IPS-20b (cell line): ENCODE measurements at regions not wholly inside any gene's neighbourhood (a gene's known extent, or its start where the extent isn't known, plus 50 kb on each side); places are given as distances from the start of the nearest gene placed in this dataset.

ENCODE experiments used
- H3K27ac ChIP-seq: one replicate; pipeline ENCODE4 v1.5.1; 2013; ENCODE audit warnings: low read length
- H3K27me3 ChIP-seq: 2 replicates; pipeline ENCODE4 v1.6.1; 2013; ENCODE audit warnings: mild to moderate bottlenecking, low read length, inconsistent platforms; ENCODE audit not compliant: insufficient read depth
- H3K36me3 ChIP-seq: 2 replicates; pipeline ENCODE4 v1.6.1; 2013; ENCODE audit warnings: low read depth, mild to moderate bottlenecking, inconsistent platforms, low read length, moderate library complexity; ENCODE audit not compliant: insufficient read depth
- H3K4me1 ChIP-seq: 2 replicates; pipeline ENCODE4 v1.6.1; 2013; ENCODE audit warnings: mild to moderate bottlenecking, control low read depth, inconsistent platforms, low read length, moderate library complexity; ENCODE audit not compliant: insufficient read depth
- H3K4me3 ChIP-seq: 2 replicates; pipeline ENCODE4 v1.5.1; 2013; ENCODE audit warnings: mild to moderate bottlenecking, low read length, inconsistent platforms
- H3K9ac ChIP-seq: 2 replicates; pipeline ENCODE4 v1.6.1; 2013; ENCODE audit warnings: low read depth, mild to moderate bottlenecking, inconsistent platforms, low read length, moderate library complexity
- H3K9me3 ChIP-seq: 2 replicates; pipeline ENCODE4 v1.6.1; 2013; ENCODE audit warnings: mild to moderate bottlenecking, low read depth, low read length, inconsistent platforms; ENCODE audit not compliant: insufficient read depth

DNA sequence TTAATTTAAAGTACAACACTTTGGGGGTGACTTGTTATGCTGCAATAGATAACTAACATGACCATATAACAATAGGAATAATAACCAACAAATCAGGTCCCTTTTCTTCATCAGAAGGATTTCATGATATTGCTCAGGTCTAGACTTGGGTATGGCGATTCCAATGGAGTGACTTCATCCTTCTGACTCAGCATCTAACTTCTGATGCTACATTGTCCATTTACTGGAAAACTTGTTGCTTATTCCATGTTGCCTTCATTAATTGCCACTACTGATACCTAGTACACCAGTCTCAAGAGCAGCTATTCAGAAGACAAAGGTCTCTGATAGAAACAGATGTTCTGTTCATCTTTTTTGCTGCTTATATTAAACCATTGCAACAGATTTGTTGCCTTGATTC lies 324.3 kb downstream of the TGFB2 start:
- H3K27ac ChIP-seq = no peak overlapping the region
- H3K4me3 ChIP-seq = no peak overlapping the region
- H3K27me3 ChIP-seq = no peaks in the 10 kb centered on the region
- peaks cover 6% of the 10 kb centered on the region; the same call in 1 of the 2 replicates for H3K4me1 ChIP-seq
- H3K9ac ChIP-seq = no peak overlapping the region
- no peaks in the 10 kb centered on the region for H3K36me3 ChIP-seq
- H3K9me3 ChIP-seq = no peaks in the 10 kb centered on the region

GRCh38 chr1:218670875-218671274 lies 325.7 kb downstream of the TGFB2 start:
- H3K4me3 ChIP-seq = no peak overlapping the region
- no peak overlapping the region for H3K27ac ChIP-seq
- no peak overlapping the region for H3K9ac ChIP-seq
- H3K36me3 ChIP-seq = no peaks in the 10 kb centered on the region
- H3K27me3 ChIP-seq = no peaks in the 10 kb centered on the region
- H3K9me3 ChIP-seq = no peaks in the 10 kb centered on the region
- H3K4me1 ChIP-seq = peaks cover 6% of the 10 kb centered on the region; the same call in 1 of the 2 replicates

DNA sequence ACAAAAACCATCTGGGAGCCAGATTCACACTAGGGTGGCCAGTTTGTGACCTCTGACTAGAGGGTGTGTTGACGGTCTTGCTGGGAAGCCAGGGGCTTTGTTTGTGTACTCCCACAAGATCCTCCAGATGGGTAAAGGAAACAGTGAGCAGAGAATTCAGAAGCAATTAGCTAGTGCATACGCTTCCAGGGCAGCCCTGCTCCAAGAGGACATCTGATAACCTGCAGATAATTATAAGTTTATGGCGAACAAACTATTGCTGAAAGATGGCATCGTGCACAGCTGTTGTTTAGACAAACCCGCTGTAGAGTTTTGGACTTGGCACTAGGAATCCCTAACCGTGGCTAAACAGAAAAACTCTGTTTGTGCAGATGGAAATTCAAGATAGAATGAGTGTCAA lies 326.4 kb downstream of the TGFB2 start:
- Histone ChIP-seq H3K36me3 (no peaks in the 10 kb centered on the region), H3K9ac (no peak overlapping the region), H3K9me3 (no peaks in the 10 kb centered on the region), H3K27ac (no peak overlapping the region), H3K27me3 (no peaks in the 10 kb centered on the region), H3K4me3 (no peak overlapping the region), H3K4me1 (peaks cover 6% of the 10 kb centered on the region; the same call in 1 of the 2 replicates)

GRCh38 chr1:218673170-218673569 lies 328.0 kb downstream of the TGFB2 start:
- Histone ChIP-seq H3K9ac (no peak overlapping the region), H3K4me3 (no peak overlapping the region), H3K36me3 (no peaks in the 10 kb centered on the region), H3K27ac (no peak overlapping the region), H3K9me3 (no peaks in the 10 kb centered on the region), H3K27me3 (no peaks in the 10 kb centered on the region), H3K4me1 (peaks cover 6% of the 10 kb centered on the region; the same call in 1 of the 2 replicates)

GRCh38 chr1:218674280-218674773 lies 329.2 kb downstream of the TGFB2 start:
- H3K4me1 ChIP-seq = peaks cover 6% of the 10 kb centered on the region; the same call in 1 of the 2 replicates
- H3K27ac ChIP-seq = peak overlapping the region; percentile 64
- peak overlapping the region; percentile 17 for H3K4me3 ChIP-seq
- H3K9me3 ChIP-seq = no peaks in the 10 kb centered on the region
- H3K9ac ChIP-seq = no peak overlapping the region; the same call in 1 of the 2 replicates
- H3K27me3 ChIP-seq = no peaks in the 10 kb centered on the region
- H3K36me3 ChIP-seq = no peaks in the 10 kb centered on the region

GRCh38 chr1:218677026-218677425 lies 331.9 kb downstream of the TGFB2 start:
- Histone ChIP-seq H3K27me3 (no peaks in the 10 kb centered on the region), H3K9me3 (no peaks in the 10 kb centered on the region), H3K4me3 (no peak overlapping the region), H3K9ac (no peak overlapping the region), H3K36me3 (no peaks in the 10 kb centered on the region), H3K27ac (no peak overlapping the region), H3K4me1 (peaks cover 6% of the 10 kb centered on the region; the same call in 1 of the 2 replicates)

DNA sequence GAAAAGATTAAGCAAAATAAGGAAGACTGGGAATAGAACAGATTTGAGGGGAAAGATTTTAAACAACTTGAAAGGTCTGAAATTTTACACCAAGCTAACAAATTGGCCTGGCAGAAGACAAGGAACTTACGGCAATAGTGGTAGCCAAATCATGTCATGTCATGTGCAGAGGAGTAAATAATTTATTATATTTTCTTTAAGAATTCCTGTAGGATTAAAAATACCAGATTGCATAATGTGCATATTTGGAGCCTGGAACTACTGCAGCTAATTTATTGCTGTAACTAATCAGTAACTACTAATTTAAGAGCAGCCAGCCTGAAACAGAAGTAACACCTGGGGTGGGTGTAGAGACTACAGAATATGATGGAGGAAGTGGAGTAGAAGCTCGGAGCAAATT lies 334.3 kb downstream of the TGFB2 start:
- no peaks in the 10 kb centered on the region for H3K36me3 ChIP-seq
- H3K9ac ChIP-seq = no peak overlapping the region
- H3K27ac ChIP-seq = no peak overlapping the region
- no peaks in the 10 kb centered on the region; the same call in 1 of the 2 replicates for H3K4me1 ChIP-seq
- H3K4me3 ChIP-seq = no peak overlapping the region
- H3K9me3 ChIP-seq = no peaks in the 10 kb centered on the region
- no peaks in the 10 kb centered on the region for H3K27me3 ChIP-seq

- Histone ChIP-seq H3K9ac (no peak overlapping the region), H3K36me3 (no peaks in the 10 kb centered on the region), H3K9me3 (no peaks in the 10 kb centered on the region), H3K27ac (no peak overlapping the region), H3K27me3 (no peaks in the 10 kb centered on the region), H3K4me1 (no peaks in the 10 kb centered on the region), H3K4me3 (no peak overlapping the region)
Observed at GRCh38 chr1:218679988-218680748, 335.0 kb downstream of the TGFB2 start.

DNA sequence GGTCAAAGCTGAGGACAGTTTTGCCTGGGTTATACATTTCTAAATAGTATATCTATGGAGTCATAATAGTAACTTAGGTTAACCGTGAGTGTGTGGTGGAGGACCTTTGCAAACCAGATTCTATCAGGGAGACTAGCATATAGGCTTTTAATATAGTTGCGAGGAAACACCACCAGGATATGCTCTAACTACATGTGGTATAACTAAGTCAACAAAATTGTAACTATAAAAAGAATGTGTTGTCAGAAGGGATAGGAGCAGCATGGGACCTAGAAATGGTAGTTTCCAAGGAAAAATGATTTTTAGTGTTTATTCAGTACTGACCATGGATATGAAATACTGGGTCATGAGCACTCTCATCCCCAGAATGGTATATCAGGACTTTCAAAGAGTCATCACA lies 338.1 kb downstream of the TGFB2 start:
- H3K9ac ChIP-seq = no peak overlapping the region
- no peaks in the 10 kb centered on the region for H3K36me3 ChIP-seq
- H3K4me3 ChIP-seq = no peak overlapping the region
- H3K9me3 ChIP-seq = no peaks in the 10 kb centered on the region
- H3K27ac ChIP-seq = no peak overlapping the region
- H3K4me1 ChIP-seq = no peaks in the 10 kb centered on the region
- no peaks in the 10 kb centered on the region for H3K27me3 ChIP-seq

DNA sequence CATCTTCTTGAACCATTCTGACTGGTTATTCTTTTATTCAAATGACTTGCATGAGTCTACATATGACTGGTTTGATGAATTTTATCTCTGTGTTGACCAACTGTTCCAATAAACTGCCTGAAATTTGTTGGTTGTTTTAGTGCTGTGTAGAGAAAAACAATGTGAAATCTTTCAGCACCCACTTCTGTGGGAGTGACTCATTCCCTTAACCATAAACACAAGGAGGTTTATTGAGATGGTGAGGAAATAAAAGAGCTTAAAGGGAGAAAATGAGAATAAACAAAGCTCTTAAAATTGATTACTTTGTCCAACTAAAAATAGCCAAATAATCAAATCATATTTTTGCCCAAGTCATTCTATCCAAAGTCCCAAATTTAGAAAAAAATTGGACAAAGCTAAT lies 341.1 kb downstream of the TGFB2 start:
- H3K4me1 ChIP-seq = no peaks in the 10 kb centered on the region
- H3K36me3 ChIP-seq = no peaks in the 10 kb centered on the region
- H3K9me3 ChIP-seq = no peaks in the 10 kb centered on the region
- H3K27ac ChIP-seq = no peak overlapping the region
- H3K4me3 ChIP-seq = no peak overlapping the region
- no peaks in the 10 kb centered on the region for H3K27me3 ChIP-seq
- no peak overlapping the region for H3K9ac ChIP-seq

DNA sequence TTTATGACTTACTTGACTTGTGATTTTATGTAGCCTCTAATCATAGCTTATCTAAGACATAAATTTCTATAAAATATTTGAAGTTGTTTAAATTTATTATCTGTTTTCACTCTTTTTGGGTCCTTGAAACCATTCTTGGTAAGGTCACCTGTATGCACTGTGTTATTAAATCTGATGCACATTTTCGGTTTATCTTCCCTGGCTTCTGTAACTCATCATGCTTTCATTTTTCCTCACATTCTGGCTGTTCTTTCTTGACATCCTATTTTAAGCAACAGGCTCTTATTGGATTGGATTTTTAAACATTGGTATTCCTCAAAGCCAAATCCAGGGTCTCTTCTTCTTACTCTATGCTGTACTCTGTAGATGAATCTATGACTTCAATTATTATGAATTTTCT lies 341.6 kb downstream of the TGFB2 start:
- no peaks in the 10 kb centered on the region for H3K36me3 ChIP-seq
- no peak overlapping the region for H3K4me3 ChIP-seq
- H3K27me3 ChIP-seq = no peaks in the 10 kb centered on the region
- H3K4me1 ChIP-seq = no peaks in the 10 kb centered on the region
- H3K9ac ChIP-seq = no peak overlapping the region
- H3K27ac ChIP-seq = no peak overlapping the region
- H3K9me3 ChIP-seq = no peaks in the 10 kb centered on the region

DNA sequence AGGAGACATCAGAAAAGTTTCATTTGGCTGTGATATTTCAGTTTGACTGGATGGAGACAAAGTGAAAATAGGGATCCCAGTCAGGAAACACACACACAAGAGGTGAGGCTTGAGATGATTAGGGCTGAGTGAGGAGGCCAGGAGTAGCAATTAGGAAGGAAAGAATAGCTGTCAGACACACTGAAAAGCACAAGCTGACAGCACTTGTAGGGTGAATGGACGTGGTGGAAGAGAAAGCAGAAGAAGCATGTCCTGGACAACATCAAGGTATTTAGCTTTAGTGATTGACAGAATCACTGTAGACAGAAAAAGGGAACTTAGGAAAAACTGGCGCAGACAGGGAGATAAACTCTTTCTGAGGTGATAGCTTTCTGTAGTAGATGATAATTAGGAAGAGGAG lies 347.7 kb downstream of the TGFB2 start:
- no peak overlapping the region for H3K27ac ChIP-seq

More for the DNA sequence above, 347.7 kb downstream of the TGFB2 start:
- Histone ChIP-seq H3K4me3 (no peak overlapping the region), H3K4me1 (peaks cover 6% of the 10 kb centered on the region; the same call in 1 of the 2 replicates), H3K9me3 (no peaks in the 10 kb centered on the region), H3K27me3 (no peaks in the 10 kb centered on the region), H3K9ac (no peak overlapping the region), H3K36me3 (no peaks in the 10 kb centered on the region)
